ENCODE measurements at regions not wholly inside any gene's neighbourhood (a gene's known extent, or its start where the extent isn't known, plus 50 kb on each side); places are given as distances from the start of the nearest gene placed in this dataset.

- Histone ChIP-seq H3K27ac (replicated peaks) (no peak overlapping the region), H3K27me3 (ENCODE audit: insufficient read depth, poor library complexity, severe bottlenecking) (no peaks in the 10 kb centered on the region), H3K4me3 (replicated peaks; ENCODE audit: insufficient read depth, low read length) (no peak overlapping the region)
- peak in 1 of 2 experiments; percentile 35 for DNase-seq (ENCODE audit: low read depth in 1 of 2, low spot score in 1 of 2)
- no peak for TF ChIP-seq GABPA (IDR thresholded peaks at IDR 0.05; ENCODE audit: low read depth)
Observed at GRCh38 chr1:239912471-239912870, 179.2 kb upstream of the FMN2 start.

GRCh38 chr1:239913141-239913585 lies 178.5 kb upstream of the FMN2 start:
- H3K27ac ChIP-seq (replicated peaks), result no peak overlapping the region
- H3K27me3 ChIP-seq (ENCODE audit: insufficient read depth, poor library complexity, severe bottlenecking), result no peaks in the 10 kb centered on the region
- H3K4me3 ChIP-seq (replicated peaks; ENCODE audit: insufficient read depth, low read length), result no peak overlapping the region
- TF ChIP-seq POLR2AphosphoS5 (IDR thresholded peaks at IDR 0.05; ENCODE audit: low read depth) (no peak), CTCF (IDR thresholded peaks at IDR 0.05; ENCODE audit: insufficient read depth, low read length) (no peak), GABPA (IDR thresholded peaks at IDR 0.05; ENCODE audit: low read depth) (no peak), SPI1 (IDR thresholded peaks at IDR 0.05; ENCODE audit: borderline replicate concordance, low read depth) (no peak), REST (IDR thresholded peaks at IDR 0.05; ENCODE audit: insufficient replicate concordance, low read depth) (no peak)
- DNase-seq (ENCODE audit: low read depth in 1 of 2, low spot score in 1 of 2), result peak in 1 of 2 experiments; percentile 35

GRCh38 chr1:239914751-239915231 lies 176.9 kb upstream of the FMN2 start:
- DNase-seq (ENCODE audit: low read depth in 1 of 2, low spot score in 1 of 2), result peak in 1 of 2 experiments; percentile 30
- H3K27ac ChIP-seq (replicated peaks), result no peak overlapping the region

More at GRCh38 chr1:239914751-239915231, 176.9 kb upstream of the FMN2 start:
- H3K27me3 ChIP-seq (ENCODE audit: insufficient read depth, poor library complexity, severe bottlenecking), result no peaks in the 10 kb centered on the region
- no peak overlapping the region for H3K4me3 ChIP-seq (replicated peaks; ENCODE audit: insufficient read depth, low read length)
- TF ChIP-seq SPI1 (IDR thresholded peaks at IDR 0.05; ENCODE audit: borderline replicate concordance, low read depth) (no peak), POLR2AphosphoS5 (IDR thresholded peaks at IDR 0.05; ENCODE audit: low read depth) (no peak), GABPA (IDR thresholded peaks at IDR 0.05; ENCODE audit: low read depth) (no peak), CTCF (IDR thresholded peaks at IDR 0.05; ENCODE audit: insufficient read depth, low read length) (no peak), REST (IDR thresholded peaks at IDR 0.05; ENCODE audit: insufficient replicate concordance, low read depth) (no peak)
